ENCODE measurements at regions not wholly inside any gene's neighbourhood (a gene's known extent, or its start where the extent isn't known, plus 50 kb on each side); places are given as distances from the start of the nearest gene placed in this dataset.

GRCh38 chr2:12017499-12018157 is 271.2 kb downstream of the LPIN1 start:
- TF ChIP-seq CTCF (IDR thresholded peaks at IDR 0.05) (no peak), POLR2AphosphoS5 (IDR thresholded peaks at IDR 0.05) (no peak), POLR2A (IDR thresholded peaks at IDR 0.05) (no peak), EP300 (IDR thresholded peaks at IDR 0.05) (no peak)

Data from suprapubic skin (tissue), 4 donors.